H9 (cell line): ENCODE measurements at regions not wholly inside any gene's neighbourhood (a gene's known extent, or its start where the extent isn't known, plus 50 kb on each side); places are given as distances from the start of the nearest gene placed in this dataset.

Source experiments
- DNase-seq: peaks from one replicate; pipeline ENCODE4 v3.0.0-alpha.2; 2017
- H2AFZ ChIP-seq: one replicate; pipeline ENCODE4 v1.6.1; 2013; ENCODE audit warnings: mild to moderate bottlenecking, low read length, control low read depth, moderate library complexity
- H2AK5ac ChIP-seq: 2 replicates; pipeline ENCODE4 v1.6.1; 2013; ENCODE audit warnings: low read length, control low read depth, mixed read lengths; ENCODE audit not compliant: insufficient read length
- H2BK120ac ChIP-seq: one replicate; pipeline ENCODE4 v1.6.1; 2013; ENCODE audit warnings: low read depth, mild to moderate bottlenecking, low read length, control low read depth, inconsistent platforms; ENCODE audit not compliant: poor library complexity, severe bottlenecking
- H2BK12ac ChIP-seq: 2 replicates; pipeline ENCODE4 v1.6.1; 2013; ENCODE audit warnings: low read length, control low read depth, mixed read lengths, low read depth; ENCODE audit not compliant: insufficient read length
- H2BK15ac ChIP-seq: 2 replicates; pipeline ENCODE4 v1.6.1; 2013; ENCODE audit warnings: low read depth, low read length, control low read depth
- H2BK20ac ChIP-seq: one replicate; pipeline ENCODE4 v1.6.1; 2013; ENCODE audit warnings: low read depth, mild to moderate bottlenecking, low read length, control low read depth, inconsistent platforms; ENCODE audit not compliant: poor library complexity, severe bottlenecking
- H2BK5ac ChIP-seq: 2 replicates; pipeline ENCODE4 v1.6.1; 2013; ENCODE audit warnings: low read length, control low read depth, mixed read lengths; ENCODE audit not compliant: insufficient read length
- H3K14ac ChIP-seq: 2 replicates; pipeline ENCODE4 v1.6.1; 2013; ENCODE audit warnings: low read length, control low read depth; ENCODE audit not compliant: insufficient read depth
- H3K18ac ChIP-seq: 2 replicates; pipeline ENCODE4 v1.6.1; 2013; ENCODE audit warnings: low read depth, mild to moderate bottlenecking, mixed read lengths, low read length, control low read depth; ENCODE audit not compliant: insufficient read length
- H3K23ac ChIP-seq: 2 replicates; pipeline ENCODE4 v1.6.1; 2013; ENCODE audit warnings: low read length, control low read depth, mixed read lengths, low read depth; ENCODE audit not compliant: insufficient read length
- H3K23me2 ChIP-seq: 2 replicates; pipeline ENCODE4 v1.6.1; 2013; ENCODE audit warnings: low read depth, mild to moderate bottlenecking, mixed read lengths, low read length, control low read depth; ENCODE audit not compliant: insufficient read length, poor library complexity, severe bottlenecking
- H3K27ac ChIP-seq: 2 replicates; pipeline ENCODE4 v1.5.1; 2013; ENCODE audit warnings: low read length, control low read depth, mixed read lengths, low read depth; ENCODE audit not compliant: insufficient read length
- H3K27me3 ChIP-seq: 2 replicates; pipeline ENCODE4 v1.6.1; 2013; ENCODE audit warnings: low read length, control low read depth, inconsistent platforms; ENCODE audit not compliant: insufficient read depth
- H3K4ac ChIP-seq: 2 replicates; pipeline ENCODE4 v1.6.1; 2013; ENCODE audit warnings: low read depth, mild to moderate bottlenecking, control low read depth, inconsistent platforms, low read length, moderate library complexity
- H3K4me1 ChIP-seq: 2 replicates; pipeline ENCODE4 v1.6.1; 2013; ENCODE audit warnings: low read length, control low read depth, inconsistent platforms; ENCODE audit not compliant: insufficient read depth
- H3K4me2 ChIP-seq: 2 replicates; pipeline ENCODE4 v1.6.1; 2013; ENCODE audit warnings: low read length, control low read depth, mixed read lengths; ENCODE audit not compliant: insufficient read length, insufficient read depth
- H3K56ac ChIP-seq: 2 replicates; pipeline ENCODE4 v1.6.1; 2013; ENCODE audit warnings: low read depth, mild to moderate bottlenecking, mixed read lengths, low read length, control low read depth; ENCODE audit not compliant: insufficient read length
- H3K79me1 ChIP-seq: 2 replicates; pipeline ENCODE4 v1.6.1; 2013; ENCODE audit warnings: low read depth, mild to moderate bottlenecking, moderate library complexity, low read length, control low read depth, inconsistent platforms; ENCODE audit not compliant: insufficient read depth, poor library complexity, severe bottlenecking
- H3K79me2 ChIP-seq: 2 replicates; pipeline ENCODE4 v1.6.1; 2013; ENCODE audit warnings: low read length, control low read depth, inconsistent platforms; ENCODE audit not compliant: insufficient read depth
- H3K9ac ChIP-seq: 2 replicates; pipeline ENCODE4 v1.6.1; 2013; ENCODE audit warnings: low read length, control low read depth, mixed read lengths; ENCODE audit not compliant: insufficient read length; ENCODE audit errors: extremely low read depth
- H3K9me3 ChIP-seq: one replicate; pipeline ENCODE4 v1.6.1; 2013; ENCODE audit warnings: low read depth, low read length, inconsistent platforms; ENCODE audit not compliant: control insufficient read depth
- H3T11ph ChIP-seq: one replicate; pipeline ENCODE4 v1.6.1; 2013; ENCODE audit warnings: mild to moderate bottlenecking, low read length, control low read depth, inconsistent platforms
- H4K20me1 ChIP-seq: one replicate; pipeline ENCODE4 v1.6.1; 2013; ENCODE audit not compliant: control insufficient read depth, insufficient read length, insufficient read depth
- H4K5ac ChIP-seq: 2 replicates; pipeline ENCODE4 v1.6.1; 2013; ENCODE audit warnings: low read depth, mild to moderate bottlenecking, mixed read lengths, low read length, control low read depth; ENCODE audit not compliant: insufficient read length
- H4K8ac ChIP-seq: replicated peaks from 2 replicates; pipeline ENCODE4 v1.6.1; 2013; ENCODE audit warnings: low read length, control low read depth, mixed read lengths, low read depth; ENCODE audit not compliant: insufficient read length
- H4K91ac ChIP-seq: 2 replicates; pipeline ENCODE4 v1.6.1; 2013; ENCODE audit warnings: low read depth, mild to moderate bottlenecking, moderate library complexity, mixed read lengths, low read length, control low read depth; ENCODE audit not compliant: insufficient read length
- H3K27ac Mint-ChIP-seq, 3 experiments: 2 replicates in 2 of 3; 3 replicates in 1 of 3; pipeline ENCODE4 v1.8.0; 2020 to 2021; ENCODE audit warnings: mixed read lengths in 3 of 3, mild to moderate bottlenecking in 1 of 3, moderate library complexity in 1 of 3
- H3K27me3 Mint-ChIP-seq: 2 replicates; pipeline ENCODE4 v1.8.0; 2021; ENCODE audit warnings: low read depth, mild to moderate bottlenecking, moderate library complexity, mixed read lengths
- H3K36me3 Mint-ChIP-seq, 3 experiments: 2 replicates in 2 of 3; 3 replicates in 1 of 3; pipeline ENCODE4 v1.8.0; 2020 to 2021; ENCODE audit warnings: low read depth in 3 of 3, mixed read lengths in 3 of 3; ENCODE audit not compliant: insufficient read depth in 1 of 3
- H3K4me1 Mint-ChIP-seq, 2 experiments: 2 replicates each; pipeline ENCODE4 v1.8.0; 2020; ENCODE audit warnings: mixed read lengths in 2 of 2
- H3K4me3 Mint-ChIP-seq, 2 experiments: 2 replicates in 1 of 2; 3 replicates in 1 of 2; pipeline ENCODE4 v1.8.0; 2020 to 2021; ENCODE audit warnings: mild to moderate bottlenecking in 2 of 2, mixed read lengths in 2 of 2, moderate library complexity in 1 of 2
- H3K9me3 Mint-ChIP-seq, 2 experiments: 2 replicates in 1 of 2; 3 replicates in 1 of 2; pipeline ENCODE4 v1.8.0; 2020; ENCODE audit warnings: mild to moderate bottlenecking in 2 of 2, mixed read lengths in 2 of 2, moderate library complexity in 1 of 2
- CTCF ChIP-seq: fragments of 200-600 bp; sonication (generic); conservative IDR thresholded peaks from 3 replicates; pipeline ENCODE4 v1.8.0; 2021; ENCODE audit warnings: antibody characterized with exemption, mild to moderate bottlenecking
- WGBS: extraction: QIAGEN DNeasy Blood & Tissue Kit; methylation state at CpG from one replicate; pipeline ENCODE4 v1.1.7; 2013; ENCODE audit warnings: missing lambda C conversion rate, low lambda C conversion rate, mixed read lengths; ENCODE audit not compliant: insufficient read length; ENCODE audit errors: extremely low coverage; 5-methylcytosine and 5-hydroxymethylcytosine counted together

GRCh38 chr4:119797238-119797894 lies 168.8 kb upstream of the PDE5A start:
- Histone ChIP-seq H2BK120ac (no peak overlapping the region), H3K9me3 (no peaks in the 10 kb centered on the region), H3K23ac (no peak overlapping the region), H3K27ac (no peak overlapping the region), H3K79me2 (no peaks in the 10 kb centered on the region), H3K4me2 (no peak overlapping the region), H3K79me1 (no peaks in the 10 kb centered on the region), H2BK20ac (no peak overlapping the region), H2AFZ (no peak overlapping the region), H4K91ac (no peak overlapping the region), H3K56ac (no peak overlapping the region), H2AK5ac (no peak overlapping the region), H3K4ac (no peak overlapping the region), H3K27me3 (no peaks in the 10 kb centered on the region), H4K8ac (no peak overlapping the region), H2BK12ac (no peak overlapping the region), H3K14ac (no peak overlapping the region), H3K23me2 (no peaks in the 10 kb centered on the region), H4K5ac (no peak overlapping the region), H4K20me1 (no peaks in the 10 kb centered on the region), H3T11ph (no peak overlapping the region), H2BK5ac (no peak overlapping the region), H3K4me1 (no peaks in the 10 kb centered on the region; the same call in 1 of the 2 replicates), H2BK15ac (no peak overlapping the region), H3K9ac (no peak overlapping the region), H3K18ac (no peak overlapping the region)
- H3K36me3 Mint-ChIP-seq, result no peaks in the 10 kb centered on the region
- no peaks in the 10 kb centered on the region for H3K27me3 Mint-ChIP-seq
- no peak for TF ChIP-seq CTCF
- WGBS, result no CpG with 5 or more reads among the region's 2 CpGs
- H3K4me1 Mint-ChIP-seq, result peaks cover 5 to 11% of the 10 kb centered on the region in 2 experiments; a peak in 3 of 4 replicates
- no peak overlapping the region for H3K27ac Mint-ChIP-seq
- no peaks in the 10 kb centered on the region for H3K9me3 Mint-ChIP-seq
- no peak for DNase-seq
- H3K4me3 Mint-ChIP-seq, result no peak overlapping the region
